NCI-H345 (cell line): ENCODE measurements at regions not wholly inside any gene's neighbourhood (a gene's known extent, or its start where the extent isn't known, plus 50 kb on each side); places are given as distances from the start of the nearest gene placed in this dataset.
A peak's percentile ranks its signal among the peaks of the same experiment; 100 is the strongest.

Experiments used
- DNase-seq: peaks from one replicate; lab custom pipeline; 2025; lab: John Stamatoyannopoulos, UW

GRCh38 chr6:145020543-145020942, 714.8 kb downstream of the EPM2A start:
- no peak for DNase-seq

- no peak for DNase-seq
Measured at GRCh38 chr6:145022199-145022796, 713.0 kb downstream of the EPM2A start.

GRCh38 chr6:145023116-145023726, 712.1 kb downstream of the EPM2A start:
- no peak for DNase-seq

- DNase-seq, result peak; percentile 42
Measured at GRCh38 chr6:145025488-145025887, 709.8 kb downstream of the EPM2A start.

GRCh38 chr6:145026267-145026679, 709.0 kb downstream of the EPM2A start:
- no peak for DNase-seq

GRCh38 chr6:145028144-145028818, 707.0 kb downstream of the EPM2A start:
- DNase-seq, result no peak

GRCh38 chr6:145031001-145031400, 704.3 kb downstream of the EPM2A start:
- no peak for DNase-seq

- no peak for DNase-seq
Measured at GRCh38 chr6:145031962-145032361, 703.4 kb downstream of the EPM2A start.

GRCh38 chr6:145032562-145033145, 702.7 kb downstream of the EPM2A start:
- DNase-seq, result no peak

- DNase-seq, result no peak
Measured at GRCh38 chr6:145034664-145035063, 700.7 kb downstream of the EPM2A start.

GRCh38 chr6:145036236-145036635, 699.1 kb downstream of the EPM2A start:
- DNase-seq, result no peak

- no peak for DNase-seq
Measured at GRCh38 chr6:145036848-145037567, 698.3 kb downstream of the EPM2A start.

- DNase-seq, result no peak
Measured at GRCh38 chr6:145042559-145042958, 692.8 kb downstream of the EPM2A start.

GRCh38 chr6:145043926-145044500, 691.3 kb downstream of the EPM2A start:
- no peak for DNase-seq

GRCh38 chr6:145044641-145045246, 690.6 kb downstream of the EPM2A start:
- DNase-seq, result no peak

GRCh38 chr6:145045582-145045981, 689.7 kb downstream of the EPM2A start:
- no peak for DNase-seq

GRCh38 chr6:145047891-145048290, 687.4 kb downstream of the EPM2A start:
- DNase-seq, result no peak

- no peak for DNase-seq
Measured at GRCh38 chr6:145051661-145052060, 683.7 kb downstream of the EPM2A start.

- DNase-seq, result no peak
Measured at GRCh38 chr6:145055567-145055966, 679.8 kb downstream of the EPM2A start.

- no peak for DNase-seq
Measured at GRCh38 chr6:145060714-145061113, 674.6 kb downstream of the EPM2A start.

GRCh38 chr6:145063091-145063490, 672.2 kb downstream of the EPM2A start:
- DNase-seq, result no peak

GRCh38 chr6:145067430-145067829, 667.9 kb downstream of the EPM2A start:
- DNase-seq, result no peak
